IMR-90 (cell line): ENCODE measurements at regions not wholly inside any gene's neighbourhood (a gene's known extent, or its start where the extent isn't known, plus 50 kb on each side); places are given as distances from the start of the nearest gene placed in this dataset.

Source experiments
- CEBPB ChIP-seq: IDR thresholded peaks from 2 replicates; pipeline ENCODE4 v1.6.1; 2012; ENCODE audit warnings: low read depth, low read length, improper control_type of control experiment
- CTCF ChIP-seq: conservative IDR thresholded peaks from 2 replicates; pipeline ENCODE4 v1.5.1; 2012; ENCODE audit warnings: mild to moderate bottlenecking, low read depth, low read length, improper control_type of control experiment
- FOS ChIP-seq: fragments of 150-350 bp; IDR thresholded peaks from 2 replicates; pipeline ENCODE4 v1.6.1; 2016; ENCODE audit warnings: low read depth, low read length
- MAFK ChIP-seq: IDR thresholded peaks from 2 replicates; pipeline ENCODE4 v1.6.1; 2012; ENCODE audit warnings: low read depth, low read length, improper control_type of control experiment
- POLR2A ChIP-seq: IDR thresholded peaks from 2 replicates; pipeline ENCODE4 v1.6.1; 2012; ENCODE audit warnings: mild to moderate bottlenecking, low read depth, low read length

- TF ChIP-seq FOS (no peak), POLR2A (no peak), CTCF (no peak), CEBPB (no peak), MAFK (no peak)
Observed at GRCh38 chr6:118736440-118736839, 85.0 kb upstream of the CEP85L start.
